NCI-H1105 (cell line): ENCODE measurements at regions not wholly inside any gene's neighbourhood (a gene's known extent, or its start where the extent isn't known, plus 50 kb on each side); places are given as distances from the start of the nearest gene placed in this dataset.

Experiments used
- DNase-seq: peaks from one replicate; lab custom pipeline; 2025; lab: John Stamatoyannopoulos, UW

- no peak for DNase-seq
These were observed 50.2 kb upstream of the MME start for GRCh38 chr3:155029941-155030340.

- no peak for DNase-seq
These were observed 53.0 kb upstream of the MME start for GRCh38 chr3:155026999-155027591.

GRCh38 chr3:155024006-155024638, 56.0 kb upstream of the MME start:
- DNase-seq: no peak

GRCh38 chr3:155022896-155023295, 57.2 kb upstream of the MME start:
- no peak for DNase-seq

- DNase-seq: no peak
These were observed 60.5 kb upstream of the MME start for GRCh38 chr3:155019575-155019974.

- no peak for DNase-seq
These were observed 61.3 kb upstream of the MME start for GRCh38 chr3:155018621-155019330.

- no peak for DNase-seq
These were observed 64.2 kb upstream of the MME start for GRCh38 chr3:155015776-155016436.

- no peak for DNase-seq
These were observed 65.2 kb upstream of the MME start for GRCh38 chr3:155014953-155015352.

GRCh38 chr3:155013427-155013826, 66.7 kb upstream of the MME start:
- DNase-seq: no peak

- DNase-seq: no peak
These were observed 67.5 kb upstream of the MME start for GRCh38 chr3:155012584-155012983.

GRCh38 chr3:155010416-155010815, 69.7 kb upstream of the MME start:
- DNase-seq: no peak

GRCh38 chr3:155009217-155009616, 70.9 kb upstream of the MME start:
- no peak for DNase-seq

GRCh38 chr3:155007729-155008128, 72.4 kb upstream of the MME start:
- no peak for DNase-seq

GRCh38 chr3:155001289-155002010, 78.7 kb upstream of the MME start:
- DNase-seq: no peak

- DNase-seq: no peak
These were observed 87.5 kb upstream of the MME start for GRCh38 chr3:154992655-154993054.

GRCh38 chr3:154990543-154990942, 89.6 kb upstream of the MME start:
- no peak for DNase-seq

- DNase-seq: no peak
These were observed 92.3 kb upstream of the MME start for GRCh38 chr3:154987846-154988245.

GRCh38 chr3:154981664-154982063, 98.5 kb upstream of the MME start:
- no peak for DNase-seq

GRCh38 chr3:154981201-154981600, 98.9 kb upstream of the MME start:
- DNase-seq: no peak

GRCh38 chr3:154979331-154979730, 100.8 kb upstream of the MME start:
- no peak for DNase-seq

GRCh38 chr3:154977666-154978065, 102.5 kb upstream of the MME start:
- DNase-seq: no peak
